GM23338 (cell line): ENCODE measurements at regions not wholly inside any gene's neighbourhood (a gene's known extent, or its start where the extent isn't known, plus 50 kb on each side); places are given as distances from the start of the nearest gene placed in this dataset.

Experiments used
- ATAC-seq: fragments of 200-7000 bp; cut with Tn5 transposase; 3 replicates; pipeline ENCODE4 v1.9.1; 2020
- DNase-seq: peaks from one replicate; pipeline ENCODE4 v3.0.0-alpha.2; 2015; ENCODE audit warnings: low spot score
- H2AFZ ChIP-seq: fragments of 200-600 bp; sonication (generic); 2 replicates; pipeline ENCODE4 v1.8.0; 2016; ENCODE audit warnings: antibody characterized with exemption, mild to moderate bottlenecking, moderate library complexity
- H3F3A ChIP-seq: fragments of 200-600 bp; sonication (generic); replicated peaks from 2 replicates; pipeline ENCODE4 v1.8.0; 2017; ENCODE audit warnings: antibody characterized with exemption, mixed run types, low read depth
- H3K27ac ChIP-seq: fragments of 200-600 bp; sonication (generic); 2 replicates; pipeline ENCODE4 v1.6.1; 2016; ENCODE audit warnings: low read depth
- H3K27me3 ChIP-seq: fragments of 200-600 bp; sonication (generic); 2 replicates; pipeline ENCODE4 v1.8.0; 2016; ENCODE audit warnings: mild to moderate bottlenecking, mixed run types, moderate library complexity; ENCODE audit not compliant: insufficient read depth
- H3K36me3 ChIP-seq: fragments of 200-600 bp; sonication (generic); 2 replicates; pipeline ENCODE4 v1.8.0; 2016; ENCODE audit warnings: mild to moderate bottlenecking; ENCODE audit not compliant: insufficient read depth
- H3K4me1 ChIP-seq: fragments of 200-600 bp; sonication (generic); 2 replicates; pipeline ENCODE4 v1.8.0; 2016; ENCODE audit warnings: mild to moderate bottlenecking, moderate library complexity; ENCODE audit not compliant: insufficient read depth
- H3K4me2 ChIP-seq: fragments of 200-600 bp; sonication (generic); 2 replicates; pipeline ENCODE4 v1.7.1; 2017; ENCODE audit warnings: mixed run types
- H3K4me3 ChIP-seq: fragments of 200-600 bp; sonication (generic); 2 replicates; pipeline ENCODE4 v1.6.1; 2016; ENCODE audit warnings: mixed run types
- H3K79me2 ChIP-seq: fragments of 200-600 bp; sonication (generic); replicated peaks from 2 replicates; pipeline ENCODE4 v1.8.0; 2017; ENCODE audit warnings: mild to moderate bottlenecking; ENCODE audit not compliant: insufficient read depth
- H3K9me2 ChIP-seq: fragments of 200-600 bp; sonication (generic); 2 replicates; pipeline ENCODE4 v1.8.0; 2017; ENCODE audit not compliant: insufficient read depth
- H4K20me1 ChIP-seq: fragments of 200-600 bp; sonication (generic); replicated peaks from 2 replicates; pipeline ENCODE4 v1.8.0; 2017; ENCODE audit warnings: mild to moderate bottlenecking; ENCODE audit not compliant: insufficient read depth
- H3K27ac Mint-ChIP-seq: 2 replicates; pipeline ENCODE4 v1.8.0; 2020; ENCODE audit warnings: inconsistent platforms, mild to moderate bottlenecking, moderate library complexity, mixed read lengths
- H3K27me3 Mint-ChIP-seq: 3 replicates; pipeline ENCODE4 v1.8.0; 2022; ENCODE audit warnings: low read depth, mild to moderate bottlenecking, moderate library complexity, mixed read lengths, inconsistent platforms; ENCODE audit not compliant: insufficient read depth, poor library complexity
- H3K36me3 Mint-ChIP-seq: 3 replicates; pipeline ENCODE4 v1.8.0; 2021; ENCODE audit warnings: low read depth, mild to moderate bottlenecking, inconsistent platforms, moderate library complexity, mixed read lengths
- H3K4me1 Mint-ChIP-seq: 3 replicates; pipeline ENCODE4 v1.8.0; 2020; ENCODE audit warnings: mild to moderate bottlenecking, inconsistent platforms, mixed read lengths
- H3K4me3 Mint-ChIP-seq: 3 replicates; pipeline ENCODE4 v1.8.0; 2021; ENCODE audit warnings: moderate library complexity, mild to moderate bottlenecking, inconsistent platforms, mixed read lengths
- H3K9me3 Mint-ChIP-seq: 3 replicates; pipeline ENCODE4 v1.8.0; 2020; ENCODE audit warnings: moderate library complexity, mild to moderate bottlenecking, inconsistent platforms, mixed read lengths
- CREB1 ChIP-seq: fragments of 250-450 bp; sonication (Bioruptor Pico); IDR thresholded peaks from 2 replicates; pipeline ENCODE4 v1.5.0; 2020; ENCODE audit warnings: low read depth, mild to moderate bottlenecking, moderate library complexity
- CTCF ChIP-seq, 2 experiments: fragments of 200-600 bp in 1 of 2; sonication (generic) in 1 of 2; conservative IDR thresholded peaks; 2 replicates each; pipeline versions ENCODE4 v1.5.1 to v1.6.1; 2016 to 2017; ENCODE audit warnings: antibody characterized with exemption in 2 of 2, low read depth in 2 of 2, mild to moderate bottlenecking in 2 of 2, moderate library complexity in 1 of 2
- ETS1 ChIP-seq: IDR thresholded peaks from 2 replicates; pipeline ENCODE4 v1.6.1; 2016; ENCODE audit warnings: antibody characterized with exemption
- EZH2 ChIP-seq: fragments of 200-600 bp; sonication (generic); IDR thresholded peaks from one replicate; pipeline ENCODE4 v1.8.0; 2017; ENCODE audit warnings: antibody characterized with exemption, mild to moderate bottlenecking, low read depth; ENCODE audit not compliant: unreplicated experiment
- EZH2phosphoT487 ChIP-seq: fragments of 200-600 bp; sonication (generic); IDR thresholded peaks from one replicate; pipeline ENCODE4 v1.8.1; 2018; ENCODE audit warnings: antibody characterized with exemption; ENCODE audit not compliant: unreplicated experiment
- JUNB ChIP-seq: IDR thresholded peaks from one replicate; pipeline ENCODE4 v1.6.1; 2016; ENCODE audit warnings: antibody characterized with exemption; ENCODE audit not compliant: unreplicated experiment
- NANOG ChIP-seq: IDR thresholded peaks from 2 replicates; pipeline ENCODE4 v1.6.1; 2016; ENCODE audit warnings: antibody characterized with exemption, borderline replicate concordance
- POLR2AphosphoS5 ChIP-seq: IDR thresholded peaks from 2 replicates; pipeline ENCODE4 v1.6.1; 2016; ENCODE audit warnings: antibody characterized with exemption, low read depth
- REST ChIP-seq: IDR thresholded peaks from one replicate; pipeline ENCODE4 v1.6.1; 2018; ENCODE audit warnings: antibody characterized with exemption; ENCODE audit not compliant: unreplicated experiment
- STAT1 ChIP-seq: IDR thresholded peaks from one replicate; pipeline ENCODE4 v1.6.1; 2016; ENCODE audit warnings: antibody characterized with exemption; ENCODE audit not compliant: unreplicated experiment
- ZNF114 ChIP-seq: fragments of 250-450 bp; sonication (Bioruptor Pico); IDR thresholded peaks from 2 replicates; pipeline ENCODE4 v1.5.0; 2020; ENCODE audit warnings: mild to moderate bottlenecking, moderate library complexity
- ZNF331 ChIP-seq: fragments of 250-450 bp; sonication (Bioruptor Pico); IDR thresholded peaks from 2 replicates; pipeline ENCODE4 v1.5.0; 2020; ENCODE audit warnings: low read depth, mild to moderate bottlenecking, moderate library complexity
- ZNF462 ChIP-seq: fragments of 250-450 bp; sonication (Bioruptor Pico); IDR thresholded peaks from 2 replicates; pipeline ENCODE4 v1.5.0; 2020; ENCODE audit warnings: mild to moderate bottlenecking, moderate library complexity

- Mint-ChIP-seq H3K36me3 (no peaks in the 10 kb centered on the region), H3K4me3 (no peak overlapping the region), H3K27me3 (peaks cover 4% of the 10 kb centered on the region), H3K27ac (no peak overlapping the region), H3K9me3 (no peaks in the 10 kb centered on the region; the same call in 2 of the 3 replicates), H3K4me1 (peaks cover 33% of the 10 kb centered on the region)
- no peak overlapping the region for H2AFZ ChIP-seq
- no peak overlapping the region for H3K4me2 ChIP-seq
- no peaks in the 10 kb centered on the region; the same call in 1 of the 2 replicates for H3K4me1 ChIP-seq
- H3F3A ChIP-seq, result no peaks in the 10 kb centered on the region
- no peaks in the 10 kb centered on the region for H3K27me3 ChIP-seq
- H3K36me3 ChIP-seq, result no peaks in the 10 kb centered on the region
- DNase-seq, result no peak
- no peak overlapping the region for H3K27ac ChIP-seq
- no peak overlapping the region for H3K4me3 ChIP-seq
- no peaks in the 10 kb centered on the region for H4K20me1 ChIP-seq
- no peak for ATAC-seq
- TF ChIP-seq ZNF462 (CRISPR knock-in tag) (no peak), ZNF114 (CRISPR knock-in tag) (no peak), NANOG (no peak), EZH2 (no peak), CREB1 (CRISPR knock-in tag) (no peak), ZNF331 (CRISPR knock-in tag) (no peak), JUNB (no peak), STAT1 (no peak), EZH2phosphoT487 (no peak), POLR2AphosphoS5 (no peak), REST (no peak), ETS1 (no peak), CTCF (conservative IDR thresholded peaks at IDR 0.05; ENCODE audit: low read depth in 2 of 2) (no peak)
- H3K79me2 ChIP-seq, result no peaks in the 10 kb centered on the region
- no peaks in the 10 kb centered on the region for H3K9me2 ChIP-seq
Observed at GRCh38 chr5:138657360-138657759, 82.2 kb upstream of the HSPA9 start.
